Neural progenitor cell (in vitro differentiated cells): ENCODE measurements at regions not wholly inside any gene's neighbourhood (a gene's known extent, or its start where the extent isn't known, plus 50 kb on each side); places are given as distances from the start of the nearest gene placed in this dataset.

Experiments
- CTCF ChIP-seq: fragments of 200-600 bp; sonication (generic); IDR thresholded peaks from 2 replicates; pipeline ENCODE4 v1.5.1; 2017; ENCODE audit warnings: antibody characterized with exemption, mild to moderate bottlenecking
- EZH2 ChIP-seq: fragments of 200-600 bp; sonication (generic); IDR thresholded peaks from 2 replicates; pipeline ENCODE4 v1.6.1; 2017; ENCODE audit warnings: antibody characterized with exemption, mild to moderate bottlenecking, moderate library complexity
- EZH2phosphoT487 ChIP-seq: fragments of 200-600 bp; sonication (generic); IDR thresholded peaks from 2 replicates; pipeline ENCODE4 v1.6.1; 2017; ENCODE audit warnings: antibody characterized with exemption

GRCh38 chr9:88800329-88800682 is 191.0 kb upstream of the S1PR3 start:
- no peak for TF ChIP-seq CTCF
- TF ChIP-seq EZH2phosphoT487: no peak
- TF ChIP-seq EZH2: no peak
